Endothelial cell of umbilical vein (primary cell): ENCODE measurements at regions not wholly inside any gene's neighbourhood (a gene's known extent, or its start where the extent isn't known, plus 50 kb on each side); places are given as distances from the start of the nearest gene placed in this dataset.

Experiments used
- BruUV-seq: library from RNA; stranded (reverse); fragments of 400-500 nt; replicated peaks from 2 replicates; lab custom pipeline; 2021; lab: Mats Ljungman, UMichigan
- CTCF ChIA-PET: fragments of 300-600, 350-600 bp; sonication (Branson Sonifier 250); formaldehyde crosslinking; loops from one replicate; lab custom pipeline; 2021; ENCODE audit warnings: antibody characterized with exemption, inconsistent platforms; lab: Charles Lee
- POLR2A ChIA-PET: fragments of 300-600, 350-600 bp; sonication (Branson Sonifier 250); formaldehyde crosslinking; loops from one replicate; lab custom pipeline; 2021; ENCODE audit warnings: antibody characterized with exemption, inconsistent platforms; lab: Charles Lee
- DNase-seq: peaks from one replicate; pipeline ENCODE4 v3.0.0-alpha.2; 2011; ENCODE audit warnings: low read depth, low spot score
- FAIRE-seq: peaks from 2 replicates; lab custom pipeline; 2011; peaks lifted over from hg19 to GRCh38; lab: Jason Lieb, UNC
- H2AFZ ChIP-seq: 2 replicates; pipeline ENCODE4 v1.6.0; 2012; ENCODE audit warnings: low read depth, low read length, control low read depth, inconsistent platforms
- H3K27ac ChIP-seq: 2 replicates; pipeline ENCODE4 v1.5.1; 2011; ENCODE audit warnings: low read depth, mild to moderate bottlenecking, control low read depth, low read length, moderate library complexity; ENCODE audit not compliant: insufficient read depth
- H3K27me3 ChIP-seq, 2 experiments: 2 replicates each; pipeline versions ENCODE4 v1.6.0 to v1.6.1; 2011; ENCODE audit warnings: low read length in 2 of 2, mixed read lengths in 1 of 2; ENCODE audit not compliant: control insufficient read depth in 2 of 2, insufficient read depth in 2 of 2
- H3K36me3 ChIP-seq, 2 experiments: 2 replicates in 1 of 2; 3 replicates in 1 of 2; pipeline ENCODE4 v1.5.1; 2011; ENCODE audit warnings: low read length in 2 of 2, mild to moderate bottlenecking in 1 of 2, moderate library complexity in 1 of 2; ENCODE audit not compliant: control insufficient read depth in 2 of 2, insufficient read depth in 2 of 2; ENCODE audit errors: extremely low read depth in 1 of 2
- H3K4me1 ChIP-seq: 3 replicates; pipeline ENCODE4 v1.5.1; 2011; ENCODE audit warnings: mild to moderate bottlenecking, low read length; ENCODE audit not compliant: control insufficient read depth, insufficient read depth; ENCODE audit errors: extremely low read depth
- H3K4me2 ChIP-seq: 2 replicates; pipeline ENCODE4 v1.6.1; 2011; ENCODE audit warnings: low read length, control low read depth, mixed read lengths; ENCODE audit not compliant: insufficient read depth
- H3K4me3 ChIP-seq, 3 experiments: fragments of 200-600 bp in 1 of 3; sonication (generic), shearing (Covaris generic) in 1 of 3; replicated peaks in 1 of 3; 2 replicates each; pipeline ENCODE4 v1.5.1; 2011 to 2016; ENCODE audit warnings: control low read depth in 3 of 3, low read length in 3 of 3, mild to moderate bottlenecking in 2 of 3, inconsistent platforms in 1 of 3, low read depth in 1 of 3, moderate library complexity in 1 of 3; ENCODE audit not compliant: insufficient read depth in 1 of 3
- H3K79me2 ChIP-seq: 2 replicates; pipeline ENCODE4 v1.6.0; 2012; ENCODE audit warnings: low read length, inconsistent platforms; ENCODE audit not compliant: control insufficient read depth, insufficient read depth
- H3K9ac ChIP-seq: replicated peaks from 2 replicates; pipeline ENCODE3; 2011; ENCODE audit warnings: low read length, control low read depth; ENCODE audit not compliant: insufficient read depth; ENCODE audit errors: extremely low read depth
- H3K9me1 ChIP-seq: replicated peaks from 3 replicates; pipeline ENCODE4 v1.6.0; 2011; ENCODE audit warnings: mild to moderate bottlenecking, low read length; ENCODE audit not compliant: control insufficient read depth, insufficient read depth; ENCODE audit errors: extremely low read depth
- H3K9me3 ChIP-seq: replicated peaks from 2 replicates; pipeline ENCODE4 v1.5.1; 2012; ENCODE audit warnings: low read length, inconsistent platforms; ENCODE audit not compliant: control insufficient read depth, insufficient read depth
- H4K20me1 ChIP-seq: replicated peaks from 2 replicates; pipeline ENCODE3; 2011; ENCODE audit warnings: mild to moderate bottlenecking, low read length; ENCODE audit not compliant: control insufficient read depth, insufficient read depth; ENCODE audit errors: extremely low read depth
- CTCF ChIP-seq, 2 donors: IDR thresholded peaks; 1 replicate in 1 of 2; 2 replicates in 1 of 2; pipeline ENCODE4 v1.5.1; 2011; ENCODE audit warnings: low read length in 2 of 2, mild to moderate bottlenecking in 2 of 2, moderate library complexity in 2 of 2, control low read depth in 1 of 2, inconsistent platforms in 1 of 2, low read depth in 1 of 2; ENCODE audit not compliant: insufficient read depth in 1 of 2; ENCODE audit errors: extremely low read depth in 1 of 2
- EZH2 ChIP-seq: IDR thresholded peaks from 2 replicates; pipeline ENCODE4 v1.6.1; 2012; ENCODE audit warnings: borderline replicate concordance, low read depth, mild to moderate bottlenecking, moderate library complexity, low read length, inconsistent platforms; ENCODE audit not compliant: severe bottlenecking
- FOS ChIP-seq: IDR thresholded peaks from 2 replicates; pipeline ENCODE4 v1.6.1; 2011; ENCODE audit warnings: mild to moderate bottlenecking, low read length, moderate library complexity, borderline replicate concordance; ENCODE audit not compliant: insufficient read depth
- JUN ChIP-seq: IDR thresholded peaks from 2 replicates; pipeline ENCODE4 v1.6.1; 2011; ENCODE audit warnings: borderline replicate concordance, low read depth; ENCODE audit not compliant: insufficient read length, insufficient read depth
- POLR2AphosphoS5 ChIP-seq: IDR thresholded peaks from 2 replicates; pipeline ENCODE4 v1.6.1; 2012; ENCODE audit warnings: low read depth, mild to moderate bottlenecking, control low read depth, low read length, moderate library complexity; ENCODE audit not compliant: insufficient read depth
- dilution Hi-C: fragments of 300-500 bp; cut with MboI; formaldehyde crosslinking; loops from one replicate; pipeline ENCODE4 v1.15.0; 2019; ENCODE audit warnings: low sequenced_read_pairs; ENCODE audit not compliant: extremely low pct_ligation_motif_present
- intact Hi-C: fragments of 100-400 bp; cut with micrococcal nuclease; formaldehyde crosslinking; loops from one replicate; pipeline ENCODE4 v1.10.0; 2022
- TF ChIP-seq, protein P1 (sequence below): IDR thresholded peaks from 2 replicates; pipeline ENCODE4 v1.6.1; 2011; ENCODE audit not compliant: insufficient read depth, insufficient read length

- H3K4me2 ChIP-seq, result no peak overlapping the region
- intact Hi-C loops (no loop called here), dilution Hi-C loops (no loop called here)
- TF ChIP-seq FOS, result no peak
- TF ChIP-seq, protein P1, sequence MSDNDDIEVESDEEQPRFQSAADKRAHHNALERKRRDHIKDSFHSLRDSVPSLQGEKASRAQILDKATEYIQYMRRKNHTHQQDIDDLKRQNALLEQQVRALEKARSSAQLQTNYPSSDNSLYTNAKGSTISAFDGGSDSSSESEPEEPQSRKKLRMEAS, result no peak
- no peak for TF ChIP-seq POLR2AphosphoS5
- no peak for TF ChIP-seq EZH2
- no peak for TF ChIP-seq JUN
- no peak for TF ChIP-seq CTCF (IDR thresholded peaks at IDR 0.05; ENCODE audit: extremely low read depth in 1 of 2, insufficient read depth in 1 of 2, low read depth in 1 of 2, low read length in 2 of 2)
- no peaks in the 10 kb centered on the region for H3K79me2 ChIP-seq
- no peak overlapping the region for H3K9ac ChIP-seq
- no peak overlapping the region for H3K4me3 ChIP-seq
- no peaks in the 10 kb centered on the region for H4K20me1 ChIP-seq
- no peaks in the 10 kb centered on the region for H3K36me3 ChIP-seq
- FAIRE-seq (peak; percentile 42), DNase-seq (no peak)
- no peak overlapping the region for H3K27ac ChIP-seq
- no peaks in the 10 kb centered on the region for H3K9me1 ChIP-seq
- ChIA-PET CTCF (interaction anchor here (0.6 to 1.5 kb wide), 3 partner anchors 9 to 36 kb away, joined by 3 to 4 read pairs (median 3); no protein-coding TSS in a partner anchor), POLR2A (interaction anchor here (0.6 kb wide), 1 partner anchor 21 kb away, joined by 3 read pairs; no protein-coding TSS in a partner anchor)
- H3K4me1 ChIP-seq, result peaks cover 8% of the 10 kb centered on the region
- H2AFZ ChIP-seq, result no peak overlapping the region
- H3K27me3 ChIP-seq, result no peaks in the 10 kb centered on the region
- BruUV-seq, result no TSS peak
- no peaks in the 10 kb centered on the region for H3K9me3 ChIP-seq
These were observed 126.4 kb upstream of the FOXN3 start for GRCh38 chr14:89543425-89543790.
